ENCODE measurements at regions not wholly inside any gene's neighbourhood (a gene's known extent, or its start where the extent isn't known, plus 50 kb on each side); places are given as distances from the start of the nearest gene placed in this dataset.

DNA sequence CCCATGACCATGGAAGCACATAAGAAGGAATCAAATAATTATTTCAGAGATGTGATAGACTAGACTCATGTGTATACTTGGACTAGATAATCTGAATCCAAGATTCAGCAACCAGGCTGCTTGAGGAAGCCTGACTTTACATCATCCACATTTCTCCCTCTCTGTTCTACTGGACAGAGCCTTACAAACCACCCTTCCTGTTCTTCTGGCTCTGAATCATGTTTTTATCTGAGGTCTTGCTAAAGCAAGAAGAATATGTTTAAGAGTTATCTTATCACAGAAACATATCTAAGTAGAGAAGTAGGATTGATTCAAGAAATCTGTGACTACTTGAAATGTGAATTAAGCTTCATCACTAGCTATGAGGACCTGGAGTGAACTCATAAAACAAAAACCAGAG, 71.1 kb upstream of the SLC24A5 start:
- Histone ChIP-seq H3K9me1 (ENCODE audit: control insufficient read depth, extremely low read depth, insufficient read depth, low read length) (no peaks in the 10 kb centered on the region), H3K4me2 (ENCODE audit: control insufficient read depth, extremely low read depth, insufficient read depth, low read depth, low read length) (no peak overlapping the region), H3K36me3 (ENCODE audit: control insufficient read depth in 2 of 2, extremely low read depth in 1 of 2, insufficient read depth in 2 of 2, low read length in 2 of 2) (no peaks in the 10 kb centered on the region), H3K9ac (ENCODE audit: control insufficient read depth, extremely low read depth, insufficient read depth, low read length) (no peak overlapping the region), H3K4me3 (ENCODE audit: control insufficient read depth in 2 of 3, extremely low read depth in 1 of 3, insufficient read depth in 2 of 3, low read depth in 1 of 3, low read length in 3 of 3) (no peak overlapping the region), H3K4me1 (ENCODE audit: control insufficient read depth, extremely low read depth, insufficient read depth, low read length) (no peaks in the 10 kb centered on the region), H3K27me3 (ENCODE audit: control insufficient read depth, extremely low read depth, insufficient read depth, low read length) (no peaks in the 10 kb centered on the region), H2AFZ (ENCODE audit: control insufficient read depth, low read length) (no peak overlapping the region), H3K27ac (ENCODE audit: control insufficient read depth, insufficient read depth, low read length) (no peak overlapping the region), H3K9me3 (ENCODE audit: control insufficient read depth, low read depth, low read length) (no peaks in the 10 kb centered on the region), H4K20me1 (ENCODE audit: control insufficient read depth, extremely low read depth, insufficient read depth, low read length) (no peaks in the 10 kb centered on the region), H3K79me2 (ENCODE audit: control insufficient read depth, insufficient read depth, low read length) (no peaks in the 10 kb centered on the region)
- TF ChIP-seq EZH2 (IDR thresholded peaks at IDR 0.05; ENCODE audit: low read length), result no peak
- TF ChIP-seq, protein P1, sequence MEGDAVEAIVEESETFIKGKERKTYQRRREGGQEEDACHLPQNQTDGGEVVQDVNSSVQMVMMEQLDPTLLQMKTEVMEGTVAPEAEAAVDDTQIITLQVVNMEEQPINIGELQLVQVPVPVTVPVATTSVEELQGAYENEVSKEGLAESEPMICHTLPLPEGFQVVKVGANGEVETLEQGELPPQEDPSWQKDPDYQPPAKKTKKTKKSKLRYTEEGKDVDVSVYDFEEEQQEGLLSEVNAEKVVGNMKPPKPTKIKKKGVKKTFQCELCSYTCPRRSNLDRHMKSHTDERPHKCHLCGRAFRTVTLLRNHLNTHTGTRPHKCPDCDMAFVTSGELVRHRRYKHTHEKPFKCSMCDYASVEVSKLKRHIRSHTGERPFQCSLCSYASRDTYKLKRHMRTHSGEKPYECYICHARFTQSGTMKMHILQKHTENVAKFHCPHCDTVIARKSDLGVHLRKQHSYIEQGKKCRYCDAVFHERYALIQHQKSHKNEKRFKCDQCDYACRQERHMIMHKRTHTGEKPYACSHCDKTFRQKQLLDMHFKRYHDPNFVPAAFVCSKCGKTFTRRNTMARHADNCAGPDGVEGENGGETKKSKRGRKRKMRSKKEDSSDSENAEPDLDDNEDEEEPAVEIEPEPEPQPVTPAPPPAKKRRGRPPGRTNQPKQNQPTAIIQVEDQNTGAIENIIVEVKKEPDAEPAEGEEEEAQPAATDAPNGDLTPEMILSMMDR (optimal IDR thresholded peaks at IDR 0.05 in 1 of 3, IDR thresholded peaks at IDR 0.05 in 1 of 3, conservative IDR thresholded peaks at IDR 0.05 in 1 of 3; ENCODE audit: extremely low read depth in 1 of 3, insufficient read depth in 2 of 3, low read length in 3 of 3), result no peak
- no peak for FAIRE-seq
- DNase-seq (ENCODE audit: low read depth, low spot score), result no peak
- dilution Hi-C loops (cut with MboI; ENCODE audit: extremely low pct_ligation_motif_present, low sequenced_read_pairs), result no loop called here

DNA sequence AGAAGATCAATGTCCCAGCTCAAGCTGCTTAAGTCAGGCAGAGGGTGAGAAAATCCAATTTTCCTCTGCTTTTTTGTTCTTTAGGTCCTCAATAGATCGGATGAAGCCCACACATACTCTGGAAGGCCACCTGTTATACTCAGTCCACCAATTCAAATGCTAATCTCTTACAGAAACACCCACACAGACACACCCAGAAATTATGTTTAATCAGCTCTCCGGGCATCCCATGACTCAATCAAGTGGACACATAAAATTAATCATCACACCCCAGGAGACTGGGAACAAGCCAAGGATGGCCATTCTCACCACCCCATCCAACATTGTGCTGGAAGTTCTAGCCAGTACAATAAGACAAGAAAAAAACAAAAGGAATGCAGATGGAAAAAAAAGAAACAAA, 67.8 kb upstream of the SLC24A5 start:
- Histone ChIP-seq H3K27ac (ENCODE audit: control insufficient read depth, insufficient read depth, low read length) (no peak overlapping the region), H3K4me2 (ENCODE audit: control insufficient read depth, extremely low read depth, insufficient read depth, low read depth, low read length) (no peak overlapping the region), H3K4me3 (ENCODE audit: control insufficient read depth in 2 of 3, extremely low read depth in 1 of 3, insufficient read depth in 2 of 3, low read depth in 1 of 3, low read length in 3 of 3) (no peak overlapping the region), H3K79me2 (ENCODE audit: control insufficient read depth, insufficient read depth, low read length) (no peaks in the 10 kb centered on the region), H3K9me1 (ENCODE audit: control insufficient read depth, extremely low read depth, insufficient read depth, low read length) (no peaks in the 10 kb centered on the region), H3K9me3 (ENCODE audit: control insufficient read depth, low read depth, low read length) (no peaks in the 10 kb centered on the region), H3K36me3 (ENCODE audit: control insufficient read depth in 2 of 2, extremely low read depth in 1 of 2, insufficient read depth in 2 of 2, low read length in 2 of 2) (no peaks in the 10 kb centered on the region), H2AFZ (ENCODE audit: control insufficient read depth, low read length) (no peak overlapping the region), H3K9ac (ENCODE audit: control insufficient read depth, extremely low read depth, insufficient read depth, low read length) (no peak overlapping the region), H4K20me1 (ENCODE audit: control insufficient read depth, extremely low read depth, insufficient read depth, low read length) (no peaks in the 10 kb centered on the region), H3K27me3 (ENCODE audit: control insufficient read depth, extremely low read depth, insufficient read depth, low read length) (no peaks in the 10 kb centered on the region), H3K4me1 (ENCODE audit: control insufficient read depth, extremely low read depth, insufficient read depth, low read length) (no peaks in the 10 kb centered on the region)
- dilution Hi-C loops (cut with MboI; ENCODE audit: extremely low pct_ligation_motif_present, low sequenced_read_pairs), result no loop called here
- FAIRE-seq (no peak), DNase-seq (ENCODE audit: low read depth, low spot score) (no peak)
- no peak for TF ChIP-seq EZH2 (IDR thresholded peaks at IDR 0.05; ENCODE audit: low read length)
- TF ChIP-seq, protein P1 (optimal IDR thresholded peaks at IDR 0.05 in 1 of 3, IDR thresholded peaks at IDR 0.05 in 1 of 3, conservative IDR thresholded peaks at IDR 0.05 in 1 of 3; ENCODE audit: extremely low read depth in 1 of 3, insufficient read depth in 2 of 3, low read length in 3 of 3), result no peak
